Renal cortical epithelial cell (primary cell): ENCODE measurements at regions not wholly inside any gene's neighbourhood (a gene's known extent, or its start where the extent isn't known, plus 50 kb on each side); places are given as distances from the start of the nearest gene placed in this dataset.
A peak's percentile ranks its signal among the peaks of the same experiment; 100 is the strongest.

Experiments
- DNase-seq: peaks from one replicate; pipeline ENCODE4 v3.0.0-alpha.2; 2011; ENCODE audit warnings: low read depth

GRCh38 chr18:59758106-59758505 is 60.9 kb upstream of the CCBE1 start:
- no peak for DNase-seq

DNA sequence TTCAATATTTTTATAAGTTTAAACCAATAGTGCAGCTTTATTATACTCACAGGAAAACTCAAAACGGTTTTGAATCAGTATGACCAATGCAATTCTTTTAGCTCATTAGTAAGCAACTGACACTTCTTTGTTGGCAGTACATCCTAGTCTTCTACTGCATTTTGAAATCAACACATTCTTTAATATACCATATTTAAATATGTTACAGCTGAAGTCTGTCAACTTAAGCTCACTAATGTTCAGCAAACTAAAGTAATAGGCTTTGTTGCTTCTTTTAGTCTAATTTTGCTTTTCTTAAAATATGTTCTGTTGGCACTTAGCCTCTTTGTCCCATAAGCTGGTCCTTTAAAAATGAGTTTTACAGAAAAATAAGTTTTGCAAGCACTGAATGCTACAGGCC is 55.4 kb upstream of the CCBE1 start:
- no peak for DNase-seq

DNA sequence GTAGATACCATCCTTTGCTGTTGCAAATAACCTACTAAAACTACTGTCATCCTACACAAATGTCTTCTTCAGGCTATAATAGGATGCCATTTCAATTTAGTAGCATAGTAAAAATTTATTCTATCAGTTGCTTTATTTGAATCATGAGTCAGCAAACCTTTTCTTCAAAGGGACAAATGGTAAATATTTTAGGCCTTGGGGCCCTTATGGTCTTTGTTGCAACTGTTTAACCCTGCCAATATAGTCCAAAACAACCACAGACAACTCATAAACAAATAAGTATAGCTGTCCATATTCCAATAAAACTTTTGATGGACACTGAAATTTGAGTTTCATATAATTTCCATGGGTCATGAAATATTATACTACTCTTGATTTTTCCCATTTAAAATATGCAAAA is 54.0 kb upstream of the CCBE1 start:
- DNase-seq, result no peak

GRCh38 chr18:59748628-59749360 is 51.6 kb upstream of the CCBE1 start:
- peak; percentile 79 for DNase-seq
